SK-N-SH (cell line): ENCODE measurements at regions not wholly inside any gene's neighbourhood (a gene's known extent, or its start where the extent isn't known, plus 50 kb on each side); places are given as distances from the start of the nearest gene placed in this dataset.

ENCODE experiments used
- CTCF ChIA-PET: fragments of 300-600, 350-600 bp; formaldehyde crosslinking; extraction: SDS; loops from one replicate; lab custom pipeline; 2021; lab: Yijun Ruan, JAX
- POLR2A ChIA-PET: fragments of 350-600 bp; sonication (Branson Sonifier 250); formaldehyde crosslinking; extraction: SDS; loops from one replicate; lab custom pipeline; 2020; ENCODE audit warnings: antibody characterized with exemption, inconsistent platforms; lab: Yijun Ruan, JAX
- DNase-seq: peaks from one replicate; pipeline ENCODE4 v3.0.0; 2012
- H2AFZ ChIP-seq: fragments of 200-600 bp; sonication (generic); 2 replicates; pipeline ENCODE4 v1.8.1; 2016; ENCODE audit warnings: antibody characterized with exemption, mild to moderate bottlenecking, low read depth
- H3F3A ChIP-seq: fragments of 200-600 bp; sonication (generic); replicated peaks from 2 replicates; pipeline ENCODE3; 2016; ENCODE audit warnings: antibody characterized with exemption, mild to moderate bottlenecking; ENCODE audit not compliant: insufficient read depth
- H3K27ac ChIP-seq, 2 experiments: fragments of 200-500 bp in 1 of 2; fragments of 200-600 bp in 1 of 2; sonication (Bioruptor generic) in 1 of 2; sonication (generic), shearing (Covaris generic) in 1 of 2; 2 replicates each; pipeline versions ENCODE4 v1.5.1 to v1.6.1; 2014 to 2016; ENCODE audit warnings: low read depth in 2 of 2, inconsistent platforms in 1 of 2, low read length in 1 of 2, mild to moderate bottlenecking in 1 of 2, mixed read lengths in 1 of 2
- H3K27me3 ChIP-seq: fragments of 200-600 bp; sonication (generic), shearing (Covaris generic); 2 replicates; pipeline ENCODE4 v1.6.1; 2016; ENCODE audit warnings: mixed run types; ENCODE audit not compliant: insufficient read depth
- H3K36me3 ChIP-seq, 2 experiments: fragments of 200-500 bp in 1 of 2; fragments of 200-600 bp in 1 of 2; sonication (Bioruptor generic) in 1 of 2; sonication (generic) in 1 of 2; replicated peaks in 1 of 2; 2 replicates each; pipeline versions ENCODE3 to v1.5.1; 2014 to 2016; ENCODE audit warnings: low read length in 1 of 2, mild to moderate bottlenecking in 1 of 2; ENCODE audit not compliant: insufficient read depth in 2 of 2, control insufficient read depth in 1 of 2
- H3K4me1 ChIP-seq, 2 experiments: fragments of 200-500 bp in 1 of 2; fragments of 200-600 bp in 1 of 2; sonication (Bioruptor generic) in 1 of 2; sonication (generic), shearing (Covaris generic) in 1 of 2; 2 replicates each; pipeline versions ENCODE4 v1.5.1 to v1.6.1; 2014 to 2016; ENCODE audit warnings: low read depth in 1 of 2, low read length in 1 of 2, mixed run types in 1 of 2; ENCODE audit not compliant: insufficient read depth in 2 of 2, control insufficient read depth in 1 of 2
- H3K4me2 ChIP-seq: fragments of 200-600 bp; sonication (generic), shearing (Covaris generic); 2 replicates; pipeline ENCODE4 v1.6.1; 2017; ENCODE audit warnings: mixed run types
- H3K4me3 ChIP-seq, 2 experiments: fragments of 200-500 bp in 1 of 2; fragments of 200-600 bp in 1 of 2; sonication (Bioruptor generic) in 1 of 2; sonication (generic), shearing (Covaris generic) in 1 of 2; 2 replicates each; pipeline versions ENCODE4 v1.5.1 to v1.8.1; 2014 to 2016; ENCODE audit warnings: low read depth in 2 of 2, inconsistent platforms in 1 of 2, low read length in 1 of 2, mild to moderate bottlenecking in 1 of 2, mixed read lengths in 1 of 2, moderate library complexity in 1 of 2
- H3K79me2 ChIP-seq: fragments of 200-600 bp; sonication (generic); 2 replicates; pipeline ENCODE4 v1.8.1; 2017; ENCODE audit warnings: mild to moderate bottlenecking; ENCODE audit not compliant: insufficient read depth
- H3K9ac ChIP-seq: fragments of 200-600 bp; sonication (generic); 2 replicates; pipeline ENCODE4 v1.6.1; 2017; ENCODE audit warnings: mixed run types
- H3K9me2 ChIP-seq: fragments of 200-600 bp; sonication (generic); 2 replicates; pipeline ENCODE4 v1.6.1; 2017; ENCODE audit warnings: mixed run types
- H3K9me3 ChIP-seq: fragments of 200-600 bp; sonication (generic); 2 replicates; pipeline ENCODE4 v1.6.1; 2017; ENCODE audit warnings: mixed run types, mild to moderate bottlenecking, moderate library complexity
- H4K20me1 ChIP-seq: fragments of 200-600 bp; sonication (generic); 2 replicates; pipeline ENCODE4 v1.6.1; 2017; ENCODE audit warnings: mild to moderate bottlenecking, mixed run types; ENCODE audit not compliant: insufficient read depth
- CHD2 ChIP-seq: fragments of 150-350 bp; IDR thresholded peaks from 2 replicates; pipeline ENCODE4 v1.6.1; 2018; ENCODE audit warnings: low read length; ENCODE audit not compliant: partially characterized antibody
- EP300 ChIP-seq, 2 experiments: IDR thresholded peaks; 2 replicates each; pipeline versions ENCODE4 v1.4.0 to v1.6.1; 2012; ENCODE audit warnings: borderline replicate concordance in 1 of 2, low read depth in 1 of 2, low read length in 1 of 2
- EZH2phosphoT487 ChIP-seq: fragments of 200-600 bp; sonication (generic); IDR thresholded peaks from 2 replicates; pipeline ENCODE4 v1.6.1; 2017; ENCODE audit warnings: low read depth, mixed run types, mild to moderate bottlenecking, antibody characterized with exemption, moderate library complexity, borderline replicate concordance
- FOSL2 ChIP-seq: IDR thresholded peaks from 2 replicates; pipeline ENCODE4 v1.4.0; 2012; ENCODE audit warnings: low read depth, mild to moderate bottlenecking, moderate library complexity, borderline replicate concordance
- FOXJ3 ChIP-seq: sonication (generic); formaldehyde crosslinking; IDR thresholded peaks from 2 replicates; pipeline ENCODE4 v1.5.1; 2020; ENCODE audit warnings: mild to moderate bottlenecking, missing genetic modification reagents
- TAF1 ChIP-seq: IDR thresholded peaks from 2 replicates; pipeline ENCODE4 v1.6.1; 2012; ENCODE audit warnings: low read depth, mild to moderate bottlenecking, low read length, moderate library complexity, borderline replicate concordance
- TEAD4 ChIP-seq: IDR thresholded peaks from 2 replicates; pipeline ENCODE4 v1.4.0; 2012; ENCODE audit warnings: mild to moderate bottlenecking, borderline replicate concordance; ENCODE audit not compliant: insufficient read depth
- YY1 ChIP-seq: IDR thresholded peaks from 2 replicates; pipeline ENCODE4 v1.4.0; 2012; ENCODE audit warnings: low read depth, mild to moderate bottlenecking
- WGBS: methylation state at CpG from one replicate; pipeline ENCODE4 v1.1.6; 2017; ENCODE audit warnings: low lambda C conversion rate; 5-methylcytosine and 5-hydroxymethylcytosine counted together
- TF ChIP-seq, protein P1 (sequence below): IDR thresholded peaks from 2 replicates; pipeline ENCODE4; 2012
- TF ChIP-seq, protein P2 (sequence below): fragments of 150-350 bp; IDR thresholded peaks from 2 replicates; pipeline ENCODE4 v1.6.1; 2016; ENCODE audit warnings: mild to moderate bottlenecking, low read depth, low read length
- TF ChIP-seq, protein P3 (sequence below): fragments of 150-350 bp; IDR thresholded peaks from 2 replicates; pipeline ENCODE4 v1.6.1; 2017; ENCODE audit warnings: antibody characterized with exemption, low read length, low read depth, borderline replicate concordance

DNA sequence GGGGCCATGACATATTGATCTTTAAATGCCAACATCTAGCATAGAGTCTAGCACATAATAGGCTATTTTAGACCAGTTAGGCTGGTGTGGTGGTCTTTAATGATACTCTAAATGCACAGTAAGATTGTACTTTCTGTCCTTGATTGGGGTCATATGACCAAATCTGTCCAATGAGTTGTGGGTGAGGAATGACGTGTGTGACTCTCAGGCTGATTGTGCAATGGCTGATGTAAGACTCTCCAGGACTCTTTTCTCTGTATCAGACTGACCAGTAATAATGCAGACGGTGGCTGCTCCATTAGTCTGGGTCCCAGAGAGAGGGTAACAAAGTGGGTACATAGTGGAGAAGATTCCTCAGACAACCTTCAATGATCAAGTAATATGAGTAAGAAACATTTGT, 541.6 kb upstream of the CAMK1G start (continued):
- TF ChIP-seq, protein P1, sequence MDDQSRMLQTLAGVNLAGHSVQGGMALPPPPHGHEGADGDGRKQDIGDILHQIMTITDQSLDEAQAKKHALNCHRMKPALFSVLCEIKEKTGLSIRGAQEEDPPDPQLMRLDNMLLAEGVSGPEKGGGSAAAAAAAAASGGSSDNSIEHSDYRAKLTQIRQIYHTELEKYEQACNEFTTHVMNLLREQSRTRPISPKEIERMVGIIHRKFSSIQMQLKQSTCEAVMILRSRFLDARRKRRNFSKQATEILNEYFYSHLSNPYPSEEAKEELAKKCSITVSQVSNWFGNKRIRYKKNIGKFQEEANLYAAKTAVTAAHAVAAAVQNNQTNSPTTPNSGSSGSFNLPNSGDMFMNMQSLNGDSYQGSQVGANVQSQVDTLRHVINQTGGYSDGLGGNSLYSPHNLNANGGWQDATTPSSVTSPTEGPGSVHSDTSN, result no peak
- TF ChIP-seq, protein P2, sequence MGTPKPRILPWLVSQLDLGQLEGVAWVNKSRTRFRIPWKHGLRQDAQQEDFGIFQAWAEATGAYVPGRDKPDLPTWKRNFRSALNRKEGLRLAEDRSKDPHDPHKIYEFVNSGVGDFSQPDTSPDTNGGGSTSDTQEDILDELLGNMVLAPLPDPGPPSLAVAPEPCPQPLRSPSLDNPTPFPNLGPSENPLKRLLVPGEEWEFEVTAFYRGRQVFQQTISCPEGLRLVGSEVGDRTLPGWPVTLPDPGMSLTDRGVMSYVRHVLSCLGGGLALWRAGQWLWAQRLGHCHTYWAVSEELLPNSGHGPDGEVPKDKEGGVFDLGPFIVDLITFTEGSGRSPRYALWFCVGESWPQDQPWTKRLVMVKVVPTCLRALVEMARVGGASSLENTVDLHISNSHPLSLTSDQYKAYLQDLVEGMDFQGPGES, result no peak
- TF ChIP-seq TEAD4 (no peak), FOXJ3 (CRISPR knock-in tag) (no peak)

DNA sequence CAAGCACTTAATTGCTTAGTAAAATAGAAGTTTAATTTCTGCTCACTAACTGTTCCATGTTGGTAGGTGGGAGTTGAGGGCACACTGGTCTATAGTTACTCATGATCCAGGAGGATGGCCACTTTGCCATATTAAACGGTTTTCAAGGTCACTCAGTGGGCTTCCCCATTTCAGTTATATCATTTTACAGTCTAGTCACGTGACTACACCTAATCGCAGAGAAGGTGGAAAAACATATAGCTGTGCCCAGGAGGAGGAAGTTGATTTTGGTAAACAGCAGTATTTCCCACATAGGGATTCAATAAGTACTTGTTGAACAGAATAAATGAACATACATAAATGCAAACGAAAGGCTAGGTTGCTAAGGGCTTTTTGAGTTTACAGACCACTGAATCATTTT, 541.1 kb upstream of the CAMK1G start:
- Histone ChIP-seq H3K9ac (no peak overlapping the region), H3K27ac (no peak overlapping the region), H3K36me3 (no peaks in the 10 kb centered on the region), H3K9me2 (no peaks in the 10 kb centered on the region), H3K27me3 (no peaks in the 10 kb centered on the region), H3K4me3 (no peak overlapping the region), H3K9me3 (no peaks in the 10 kb centered on the region), H2AFZ (no peak overlapping the region), H3F3A (peaks cover 10% of the 10 kb centered on the region), H4K20me1 (no peaks in the 10 kb centered on the region), H3K4me2 (no peak overlapping the region), H3K79me2 (no peaks in the 10 kb centered on the region), H3K4me1 (peaks cover 6 to 16% of the 10 kb centered on the region in 2 experiments; a peak in 3 of 4 replicates)
- POLR2A ChIA-PET, result no interaction called here
- 77% methylated on average over 4 of the region's 4 CpGs for WGBS
- CTCF ChIA-PET, result interaction anchor here (0.6 kb wide), 1 partner anchor 106 kb away, joined by 3 read pairs; no protein-coding TSS in a partner anchor
- TF ChIP-seq FOSL2 (no peak), CHD2 (no peak), YY1 (no peak), EP300 (IDR thresholded peaks at IDR 0.05; ENCODE audit: borderline replicate concordance in 1 of 2, low read depth in 1 of 2, low read length in 1 of 2) (no peak), EZH2phosphoT487 (no peak), TAF1 (no peak)
- TF ChIP-seq, protein P3, sequence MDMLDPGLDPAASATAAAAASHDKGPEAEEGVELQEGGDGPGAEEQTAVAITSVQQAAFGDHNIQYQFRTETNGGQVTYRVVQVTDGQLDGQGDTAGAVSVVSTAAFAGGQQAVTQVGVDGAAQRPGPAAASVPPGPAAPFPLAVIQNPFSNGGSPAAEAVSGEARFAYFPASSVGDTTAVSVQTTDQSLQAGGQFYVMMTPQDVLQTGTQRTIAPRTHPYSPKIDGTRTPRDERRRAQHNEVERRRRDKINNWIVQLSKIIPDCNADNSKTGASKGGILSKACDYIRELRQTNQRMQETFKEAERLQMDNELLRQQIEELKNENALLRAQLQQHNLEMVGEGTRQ, result no peak
- DNase-seq, result no peak
